PC-3 (cell line): ENCODE measurements at regions not wholly inside any gene's neighbourhood (a gene's known extent, or its start where the extent isn't known, plus 50 kb on each side); places are given as distances from the start of the nearest gene placed in this dataset.

Source experiments
- ATAC-seq: fragments of 200-7000 bp; cut with Tn5 transposase; 2 replicates; pipeline ENCODE4 v1.9.1; 2020; ENCODE audit warnings: mild to moderate bottlenecking, moderate library complexity
- BruUV-seq: library from RNA; stranded (reverse); fragments of 400-500 nt; replicated peaks from 2 replicates; lab custom pipeline; 2021; lab: Mats Ljungman, UMichigan
- CTCF ChIA-PET: fragments of 300-600 bp; sonication (Branson Sonifier 250); formaldehyde crosslinking; loops from one replicate; lab custom pipeline; 2022; ENCODE audit warnings: antibody characterized with exemption; lab: Charles Lee
- POLR2A ChIA-PET: fragments of 300-600 bp; sonication (Branson Sonifier 250); formaldehyde crosslinking; loops from one replicate; lab custom pipeline; 2022; ENCODE audit warnings: antibody characterized with exemption; ENCODE audit not compliant: unreplicated experiment; lab: Charles Lee
- DNase-seq: peaks from one replicate; pipeline ENCODE4 v3.0.0-alpha.2; 2015
- H2AFZ ChIP-seq: fragments of 300-600 bp; sonication (generic); 2 replicates; pipeline ENCODE4 v1.6.0; 2016; ENCODE audit warnings: antibody characterized with exemption, low read length
- H3F3A ChIP-seq: fragments of 300-600 bp; sonication (generic); one replicate; pipeline ENCODE4 v1.6.0; 2017; ENCODE audit warnings: antibody characterized with exemption, low read length, control low read depth, mild to moderate bottlenecking; ENCODE audit not compliant: unreplicated experiment
- H3K27ac ChIP-seq: fragments of 300-600 bp; sonication (generic); 2 replicates; pipeline ENCODE4 v1.5.1; 2016; ENCODE audit warnings: mild to moderate bottlenecking, low read length
- H3K27me3 ChIP-seq: fragments of 300-600 bp; sonication (generic); 2 replicates; pipeline ENCODE4 v1.6.1; 2016; ENCODE audit warnings: low read length, mixed read lengths
- H3K36me3 ChIP-seq: fragments of 300-600 bp; sonication (generic); 2 replicates; pipeline ENCODE4 v1.6.1; 2016; ENCODE audit warnings: low read depth, mixed run types, low read length, mixed read lengths
- H3K4me1 ChIP-seq: fragments of 300-600 bp; sonication (generic); 2 replicates; pipeline ENCODE4 v1.5.1; 2016; ENCODE audit warnings: low read length; ENCODE audit not compliant: insufficient read depth
- H3K4me2 ChIP-seq: fragments of 300-600 bp; sonication (generic); 2 replicates; pipeline ENCODE4 v1.6.0; 2016; ENCODE audit warnings: low read length
- H3K4me3 ChIP-seq: fragments of 300-600 bp; sonication (generic); 2 replicates; pipeline ENCODE4 v1.5.1; 2016; ENCODE audit warnings: mild to moderate bottlenecking, low read length, mixed read lengths
- H3K79me2 ChIP-seq: fragments of 300-600 bp; sonication (generic); 2 replicates; pipeline ENCODE4 v1.6.1; 2017; ENCODE audit warnings: low read length, mixed read lengths
- H3K9ac ChIP-seq: fragments of 300-600 bp; sonication (generic); 2 replicates; pipeline ENCODE4 v1.6.0; 2016; ENCODE audit warnings: mild to moderate bottlenecking, low read length
- H3K9me2 ChIP-seq: fragments of 300-600 bp; sonication (generic); replicated peaks from 2 replicates; pipeline ENCODE4 v1.6.1; 2016; ENCODE audit warnings: mixed run types, low read length, mixed read lengths
- H3K9me3 ChIP-seq: fragments of 300-600 bp; sonication (generic); 2 replicates; pipeline ENCODE4 v1.6.1; 2016; ENCODE audit warnings: low read length, mixed read lengths
- H4K20me1 ChIP-seq: fragments of 300-600 bp; sonication (generic); 2 replicates; pipeline ENCODE4 v1.6.1; 2016; ENCODE audit warnings: low read length, mixed read lengths
- EZH2 ChIP-seq: fragments of 300-600 bp; sonication (generic); IDR thresholded peaks from one replicate; pipeline ENCODE4 v1.6.1; 2017; ENCODE audit warnings: antibody characterized with exemption, mild to moderate bottlenecking, low read length; ENCODE audit not compliant: unreplicated experiment
- EZH2phosphoT487 ChIP-seq: fragments of 300-600 bp; sonication (generic); IDR thresholded peaks from 2 replicates; pipeline ENCODE4 v1.6.1; 2018; ENCODE audit warnings: mild to moderate bottlenecking, antibody characterized with exemption, low read length, borderline replicate concordance
- intact Hi-C: fragments of 100-400 bp; cut with micrococcal nuclease; formaldehyde crosslinking; loops from 2 replicates; pipeline ENCODE4 v1.9.0; 2023
- TF ChIP-seq, protein P1 (sequence below): fragments of 300-600 bp; sonication (generic); conservative IDR thresholded peaks from 2 replicates; pipeline ENCODE4 v1.5.1; 2017; ENCODE audit warnings: antibody characterized with exemption, low read depth, mild to moderate bottlenecking, low read length

DNA sequence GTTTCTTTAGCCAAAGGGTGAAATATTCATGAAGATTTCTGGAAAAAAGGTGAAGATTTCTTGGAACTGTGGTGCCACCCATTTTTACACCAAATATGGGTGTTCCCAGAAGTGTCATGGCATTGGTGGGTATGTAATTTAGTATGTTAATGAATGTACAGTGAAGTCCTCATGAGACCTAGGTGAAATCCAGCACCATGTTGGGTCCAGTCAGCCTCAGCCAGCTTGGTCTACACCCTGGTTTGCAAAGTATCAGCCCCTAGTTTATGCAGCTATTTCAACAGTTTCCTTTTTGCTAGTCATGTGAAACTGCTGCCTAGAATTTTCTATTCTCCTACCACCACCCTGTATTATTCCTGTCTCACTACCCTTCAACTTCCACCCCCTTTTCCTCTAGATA is 63.1 kb upstream of the CXADR start:
- Histone ChIP-seq H3K27me3 (no peaks in the 10 kb centered on the region), H3K9me3 (no peaks in the 10 kb centered on the region), H4K20me1 (no peaks in the 10 kb centered on the region), H3F3A (no peaks in the 10 kb centered on the region), H3K79me2 (no peaks in the 10 kb centered on the region), H3K36me3 (no peaks in the 10 kb centered on the region), H3K9ac (no peak overlapping the region), H3K4me2 (no peak overlapping the region), H3K4me3 (no peak overlapping the region), H3K4me1 (peaks cover 7% of the 10 kb centered on the region; the same call in 1 of the 2 replicates), H3K27ac (no peak overlapping the region), H3K9me2 (no peaks in the 10 kb centered on the region), H2AFZ (no peak overlapping the region)
- intact Hi-C loops: no loop called here
- ATAC-seq: no peak
- no TSS peak for BruUV-seq
- POLR2A ChIA-PET: no interaction called here
- DNase-seq: no peak
- TF ChIP-seq EZH2phosphoT487: no peak
- CTCF ChIA-PET: no interaction called here

DNA sequence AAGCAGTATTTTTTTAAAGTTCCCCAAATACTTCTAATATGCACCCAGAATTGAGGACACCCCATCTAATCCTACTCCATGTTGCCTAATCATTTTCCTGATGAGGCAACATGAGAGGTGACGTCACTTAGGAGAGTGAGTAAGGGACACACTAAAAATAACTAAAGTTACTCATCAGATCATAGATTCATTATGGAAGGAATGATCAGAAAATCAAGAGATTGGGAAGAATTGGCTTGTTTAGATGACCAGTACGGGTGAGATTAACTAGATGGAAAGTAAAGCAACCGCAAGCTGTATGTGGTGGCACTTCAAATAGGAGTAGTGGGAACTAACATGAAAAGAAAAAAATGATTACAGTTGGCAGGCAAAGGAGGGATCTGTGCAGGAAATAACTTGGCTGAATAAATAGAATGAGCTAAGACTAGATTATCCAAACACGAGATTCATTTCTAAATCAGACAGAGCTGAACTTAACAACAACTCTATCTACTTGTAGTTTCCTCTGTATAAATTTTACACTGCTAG is 61.4 kb upstream of the CXADR start:
- no peaks in the 10 kb centered on the region for H3K9me2 ChIP-seq
- ATAC-seq (no peak), DNase-seq (peak; percentile 45)
- no peaks in the 10 kb centered on the region for H3K27me3 ChIP-seq
- no TSS peak for BruUV-seq
- ChIA-PET POLR2A (no interaction called here), CTCF (no interaction called here)
- H3K4me2 ChIP-seq: peak overlapping the region; percentile 15
- H3K27ac ChIP-seq: no peak overlapping the region
- H3K9me3 ChIP-seq: no peaks in the 10 kb centered on the region
- H3K79me2 ChIP-seq: no peaks in the 10 kb centered on the region
- peaks cover 7% of the 10 kb centered on the region; the same call in 1 of the 2 replicates for H3K4me1 ChIP-seq
- no peak overlapping the region for H2AFZ ChIP-seq
- H4K20me1 ChIP-seq: no peaks in the 10 kb centered on the region
- H3K9ac ChIP-seq: no peak overlapping the region
- intact Hi-C loops: no loop called here
- no peaks in the 10 kb centered on the region for H3F3A ChIP-seq
- H3K36me3 ChIP-seq: no peaks in the 10 kb centered on the region
- no peak overlapping the region for H3K4me3 ChIP-seq
- TF ChIP-seq EZH2phosphoT487 (no peak), EZH2 (no peak)
- TF ChIP-seq, protein P1, sequence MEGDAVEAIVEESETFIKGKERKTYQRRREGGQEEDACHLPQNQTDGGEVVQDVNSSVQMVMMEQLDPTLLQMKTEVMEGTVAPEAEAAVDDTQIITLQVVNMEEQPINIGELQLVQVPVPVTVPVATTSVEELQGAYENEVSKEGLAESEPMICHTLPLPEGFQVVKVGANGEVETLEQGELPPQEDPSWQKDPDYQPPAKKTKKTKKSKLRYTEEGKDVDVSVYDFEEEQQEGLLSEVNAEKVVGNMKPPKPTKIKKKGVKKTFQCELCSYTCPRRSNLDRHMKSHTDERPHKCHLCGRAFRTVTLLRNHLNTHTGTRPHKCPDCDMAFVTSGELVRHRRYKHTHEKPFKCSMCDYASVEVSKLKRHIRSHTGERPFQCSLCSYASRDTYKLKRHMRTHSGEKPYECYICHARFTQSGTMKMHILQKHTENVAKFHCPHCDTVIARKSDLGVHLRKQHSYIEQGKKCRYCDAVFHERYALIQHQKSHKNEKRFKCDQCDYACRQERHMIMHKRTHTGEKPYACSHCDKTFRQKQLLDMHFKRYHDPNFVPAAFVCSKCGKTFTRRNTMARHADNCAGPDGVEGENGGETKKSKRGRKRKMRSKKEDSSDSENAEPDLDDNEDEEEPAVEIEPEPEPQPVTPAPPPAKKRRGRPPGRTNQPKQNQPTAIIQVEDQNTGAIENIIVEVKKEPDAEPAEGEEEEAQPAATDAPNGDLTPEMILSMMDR: no peak

DNA sequence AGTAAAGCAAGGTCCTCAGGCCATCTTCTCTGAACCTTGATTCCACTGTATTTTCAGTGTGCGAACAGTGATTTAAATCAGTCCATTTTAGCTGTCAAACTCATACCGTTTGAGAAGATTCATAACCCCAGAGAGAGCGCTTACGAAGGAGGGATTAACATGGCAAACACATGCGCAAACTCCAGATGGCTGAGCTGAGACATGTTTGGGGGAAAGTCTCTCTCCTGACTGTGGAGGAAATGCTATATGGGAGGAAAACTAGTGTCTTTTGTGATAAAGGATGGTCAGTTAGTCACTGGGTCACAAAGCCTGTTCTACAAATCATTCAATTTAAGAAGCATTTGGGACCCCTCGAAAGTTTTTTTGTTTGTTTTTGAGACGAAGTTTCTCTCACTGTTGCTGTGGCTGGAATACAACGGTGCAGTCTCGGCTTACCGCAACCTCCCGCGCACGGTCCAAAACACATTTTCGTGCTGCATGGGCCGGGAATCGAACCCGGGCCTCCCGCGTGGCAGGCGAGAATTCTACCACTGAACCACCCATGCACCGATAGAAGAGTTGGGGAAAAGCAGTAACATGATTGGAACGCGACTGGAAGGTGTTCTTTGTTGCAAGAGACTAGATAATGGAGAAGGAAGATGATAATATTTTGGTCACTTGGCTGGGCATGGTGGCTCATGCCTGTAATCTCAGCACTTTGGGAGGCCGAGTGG is 58.4 kb upstream of the CXADR start:
- Histone ChIP-seq H3K27me3 (no peaks in the 10 kb centered on the region), H3K27ac (no peak overlapping the region), H3K79me2 (no peaks in the 10 kb centered on the region), H3K36me3 (no peaks in the 10 kb centered on the region), H3K4me1 (peaks cover 7% of the 10 kb centered on the region; the same call in 1 of the 2 replicates), H3K9me3 (no peaks in the 10 kb centered on the region), H4K20me1 (no peaks in the 10 kb centered on the region), H3K4me3 (no peak overlapping the region), H3F3A (no peaks in the 10 kb centered on the region), H3K9ac (no peak overlapping the region), H3K9me2 (no peaks in the 10 kb centered on the region), H3K4me2 (peak overlapping the region; percentile 3; the same call in 1 of the 2 replicates), H2AFZ (no peak overlapping the region)
- peak; percentile 38 for ATAC-seq
- TF ChIP-seq, protein P1: no peak
- TF ChIP-seq EZH2: no peak
- BruUV-seq: TSS peak; percentile 100
- ChIA-PET CTCF (no interaction called here), POLR2A (no interaction called here)
- DNase-seq: peak; percentile 66
- intact Hi-C loops: no loop called here
